Natural killer cell (primary cell): ENCODE measurements at regions not wholly inside any gene's neighbourhood (a gene's known extent, or its start where the extent isn't known, plus 50 kb on each side); places are given as distances from the start of the nearest gene placed in this dataset.

Source experiments
- ATAC-seq, 3 donors: fragments of 150-1000 bp in 2 of 3; fragments of 200-7000 bp in 1 of 3; cut with Tn5 transposase; 1 replicate in 1 of 3; 2 replicates in 2 of 3; pipeline ENCODE4 v1.10.0; 2021; ENCODE audit warnings: mild to moderate bottlenecking in 2 of 3, moderate library complexity in 2 of 3
- DNase-seq, 2 donors: peaks; one replicate each; pipeline versions ENCODE4 v3.0.0 to v3.0.0-alpha.2; 2013 to 2021; ENCODE audit warnings: mixed read lengths in 1 of 2
- H3K27ac ChIP-seq: one replicate; pipeline ENCODE4 v1.5.1; 2013; ENCODE audit warnings: mild to moderate bottlenecking, low read length
- H3K27me3 ChIP-seq: one replicate; pipeline ENCODE4 v1.6.1; 2013; ENCODE audit warnings: low read length; ENCODE audit not compliant: control insufficient read depth, insufficient read depth
- H3K36me3 ChIP-seq: one replicate; pipeline ENCODE4 v1.6.1; 2013; ENCODE audit warnings: low read length; ENCODE audit not compliant: control insufficient read depth, insufficient read depth
- H3K4me1 ChIP-seq: one replicate; pipeline ENCODE4 v1.6.1; 2013; ENCODE audit warnings: low read length; ENCODE audit not compliant: control insufficient read depth, insufficient read depth
- H3K4me3 ChIP-seq: one replicate; pipeline ENCODE4 v1.5.1; 2013; ENCODE audit warnings: low read length
- H3K9me3 ChIP-seq: one replicate; pipeline ENCODE4 v1.6.1; 2013; ENCODE audit warnings: low read length; ENCODE audit not compliant: control insufficient read depth, insufficient read depth
- H3K27ac Mint-ChIP-seq, 2 donors: one replicate each; pipeline ENCODE4 v1.8.0; 2022; ENCODE audit warnings: mild to moderate bottlenecking in 2 of 2, mixed read lengths in 2 of 2, moderate library complexity in 1 of 2
- H3K27me3 Mint-ChIP-seq, 2 donors: one replicate each; pipeline ENCODE4 v1.8.0; 2022; ENCODE audit warnings: low read depth in 2 of 2, mixed read lengths in 2 of 2
- H3K36me3 Mint-ChIP-seq: one replicate; pipeline ENCODE4 v1.8.0; 2022; ENCODE audit warnings: mixed read lengths
- H3K4me1 Mint-ChIP-seq, 2 donors: one replicate each; pipeline ENCODE4 v1.8.0; 2022; ENCODE audit warnings: mixed read lengths in 2 of 2
- H3K4me3 Mint-ChIP-seq: one replicate; pipeline ENCODE4 v1.8.0; 2022; ENCODE audit warnings: mild to moderate bottlenecking, moderate library complexity, mixed read lengths
- H3K9me3 Mint-ChIP-seq, 2 donors: one replicate each; pipeline ENCODE4 v1.8.0; 2022; ENCODE audit warnings: mixed read lengths in 2 of 2
- WGBS: methylation state at CpG from one replicate; pipeline ENCODE4 v1.1.7; 2013; ENCODE audit warnings: missing lambda C conversion rate; ENCODE audit not compliant: insufficient coverage; 5-methylcytosine and 5-hydroxymethylcytosine counted together
- intact Hi-C: fragments of 100-400 bp; cut with micrococcal nuclease; formaldehyde crosslinking; loops from one replicate; pipeline ENCODE4 v1.14.2; 2022
- TF ChIP-seq, protein P1 (sequence below): fragments of 200-600 bp; IDR thresholded peaks from one replicate; pipeline ENCODE4 v1.8.0; 2022; ENCODE audit warnings: antibody characterized with exemption

DNA sequence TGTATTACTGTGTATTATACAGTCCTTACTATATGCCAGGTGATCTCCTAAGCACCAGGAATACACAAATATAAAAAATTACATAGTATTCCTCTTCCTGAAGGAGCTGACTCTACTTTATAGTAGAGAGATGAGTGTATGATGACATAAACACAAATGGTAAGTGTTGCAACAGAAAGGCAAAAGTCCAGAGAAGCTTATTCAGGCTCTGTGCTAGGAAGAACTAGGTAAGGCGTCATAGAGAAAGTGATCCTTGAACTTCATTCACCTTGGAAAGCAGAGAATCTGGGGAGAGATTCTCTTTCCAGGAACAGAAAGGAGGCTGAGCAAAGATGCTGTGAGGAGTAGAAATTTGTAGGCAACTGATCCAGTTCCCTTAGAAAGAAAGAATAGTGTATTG lies 115.0 kb upstream of the KCNIP4 start:
- no peak overlapping the region for H3K27ac Mint-ChIP-seq
- Histone ChIP-seq H3K27ac (no peak overlapping the region), H3K9me3 (no peaks in the 10 kb centered on the region), H3K27me3 (no peaks in the 10 kb centered on the region), H3K36me3 (no peaks in the 10 kb centered on the region), H3K4me3 (no peak overlapping the region), H3K4me1 (no peaks in the 10 kb centered on the region)
- peaks cover 6 to 8% of the 10 kb centered on the region in 2 donors for H3K9me3 Mint-ChIP-seq
- no peaks in the 10 kb centered on the region for H3K4me1 Mint-ChIP-seq
- WGBS, result 93% methylated on average over 1 of the region's 1 CpG
- no peak overlapping the region for H3K4me3 Mint-ChIP-seq
- intact Hi-C loops, result no loop called here
- no peak for DNase-seq
- no peaks in the 10 kb centered on the region for H3K36me3 Mint-ChIP-seq
- no peaks in the 10 kb centered on the region for H3K27me3 Mint-ChIP-seq
- no peak for ATAC-seq
- TF ChIP-seq, protein P1, sequence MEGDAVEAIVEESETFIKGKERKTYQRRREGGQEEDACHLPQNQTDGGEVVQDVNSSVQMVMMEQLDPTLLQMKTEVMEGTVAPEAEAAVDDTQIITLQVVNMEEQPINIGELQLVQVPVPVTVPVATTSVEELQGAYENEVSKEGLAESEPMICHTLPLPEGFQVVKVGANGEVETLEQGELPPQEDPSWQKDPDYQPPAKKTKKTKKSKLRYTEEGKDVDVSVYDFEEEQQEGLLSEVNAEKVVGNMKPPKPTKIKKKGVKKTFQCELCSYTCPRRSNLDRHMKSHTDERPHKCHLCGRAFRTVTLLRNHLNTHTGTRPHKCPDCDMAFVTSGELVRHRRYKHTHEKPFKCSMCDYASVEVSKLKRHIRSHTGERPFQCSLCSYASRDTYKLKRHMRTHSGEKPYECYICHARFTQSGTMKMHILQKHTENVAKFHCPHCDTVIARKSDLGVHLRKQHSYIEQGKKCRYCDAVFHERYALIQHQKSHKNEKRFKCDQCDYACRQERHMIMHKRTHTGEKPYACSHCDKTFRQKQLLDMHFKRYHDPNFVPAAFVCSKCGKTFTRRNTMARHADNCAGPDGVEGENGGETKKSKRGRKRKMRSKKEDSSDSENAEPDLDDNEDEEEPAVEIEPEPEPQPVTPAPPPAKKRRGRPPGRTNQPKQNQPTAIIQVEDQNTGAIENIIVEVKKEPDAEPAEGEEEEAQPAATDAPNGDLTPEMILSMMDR, result no peak

DNA sequence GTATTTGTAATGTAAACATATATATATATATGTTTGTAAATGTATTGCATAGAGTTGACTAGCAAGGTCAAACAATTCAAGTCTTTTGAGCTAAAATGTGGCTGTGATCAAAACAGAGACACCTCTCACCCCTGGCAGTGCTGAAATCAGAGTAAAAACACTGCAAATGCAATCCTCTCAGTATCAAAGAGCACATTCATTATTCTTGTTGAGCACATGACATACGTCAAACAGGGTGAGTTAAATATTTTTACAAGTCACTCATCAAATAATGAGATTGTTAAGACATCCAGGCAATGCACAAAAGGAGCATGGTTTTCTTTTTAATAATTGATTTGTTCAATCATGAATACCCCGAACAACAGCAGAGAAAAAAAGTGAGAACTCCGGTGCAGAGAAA lies 114.1 kb upstream of the KCNIP4 start:
- Mint-ChIP-seq H3K27ac (no peak overlapping the region), H3K4me3 (no peak overlapping the region), H3K4me1 (no peaks in the 10 kb centered on the region), H3K27me3 (no peaks in the 10 kb centered on the region), H3K9me3 (peaks cover 6 to 8% of the 10 kb centered on the region in 2 donors), H3K36me3 (no peaks in the 10 kb centered on the region)
- intact Hi-C loops, result no loop called here
- DNase-seq (no peak), ATAC-seq (no peak)
- Histone ChIP-seq H3K36me3 (no peaks in the 10 kb centered on the region), H3K4me1 (no peaks in the 10 kb centered on the region), H3K27me3 (no peaks in the 10 kb centered on the region), H3K4me3 (no peak overlapping the region), H3K27ac (no peak overlapping the region), H3K9me3 (no peaks in the 10 kb centered on the region)
- TF ChIP-seq, protein P1, result no peak
- WGBS, result no CpG with 5 or more reads among the region's 3 CpGs

DNA sequence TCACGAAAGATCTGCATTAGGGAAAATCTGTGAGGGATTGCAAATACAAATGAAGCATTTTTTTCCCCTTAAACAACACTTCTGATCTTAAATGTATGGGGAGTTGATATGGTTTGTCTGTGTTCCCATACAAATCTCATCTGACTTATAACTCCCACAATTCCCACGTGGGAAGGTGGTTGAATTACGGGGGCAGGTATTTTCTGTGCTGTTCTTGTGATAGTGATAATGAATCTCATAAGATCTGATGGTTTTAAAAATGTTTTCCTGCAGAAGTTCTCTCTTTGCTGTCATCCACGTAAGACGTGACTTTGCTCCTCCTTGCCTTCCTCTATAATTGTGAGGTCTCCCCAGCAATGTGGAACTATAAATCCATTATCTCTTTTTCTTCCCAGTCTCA lies 107.4 kb upstream of the KCNIP4 start:
- Mint-ChIP-seq H3K9me3 (peaks cover 11 to 12% of the 10 kb centered on the region in 2 donors), H3K36me3 (no peaks in the 10 kb centered on the region), H3K27ac (no peak overlapping the region), H3K4me1 (no peaks in the 10 kb centered on the region), H3K4me3 (no peak overlapping the region), H3K27me3 (no peaks in the 10 kb centered on the region)
- H3K27me3 ChIP-seq, result no peaks in the 10 kb centered on the region
- TF ChIP-seq, protein P1, result no peak
- no peaks in the 10 kb centered on the region for H3K36me3 ChIP-seq
- H3K4me3 ChIP-seq, result no peak overlapping the region
- WGBS, result 87% methylated on average over 2 of the region's 5 CpGs
- no peak overlapping the region for H3K27ac ChIP-seq
- intact Hi-C loops, result no loop called here
- H3K9me3 ChIP-seq, result no peaks in the 10 kb centered on the region
- H3K4me1 ChIP-seq, result no peaks in the 10 kb centered on the region
- ATAC-seq, result no peak
- DNase-seq, result no peak

DNA sequence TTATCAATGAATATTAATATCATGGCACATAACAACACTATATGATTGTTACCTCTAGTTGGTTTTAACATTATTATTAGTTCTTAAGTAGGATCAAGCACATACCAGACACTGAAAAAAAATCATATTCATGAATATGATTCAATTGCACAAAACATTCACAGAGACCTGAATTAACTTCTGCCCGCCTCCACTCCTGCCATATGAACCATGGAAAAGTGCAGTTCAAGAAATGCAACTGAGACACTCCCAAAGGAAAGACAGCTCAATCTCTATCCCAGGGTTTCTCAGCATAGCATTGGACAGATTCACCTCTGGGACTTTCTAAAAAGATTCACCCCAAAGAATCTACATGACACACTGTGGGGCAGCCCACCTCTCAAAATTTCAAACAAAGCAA lies 103.5 kb upstream of the KCNIP4 start:
- ATAC-seq (no peak), DNase-seq (no peak)
- Mint-ChIP-seq H3K27me3 (no peaks in the 10 kb centered on the region), H3K9me3 (peaks cover 10 to 12% of the 10 kb centered on the region in 2 donors), H3K36me3 (no peaks in the 10 kb centered on the region), H3K27ac (no peak overlapping the region), H3K4me1 (no peaks in the 10 kb centered on the region), H3K4me3 (no peak overlapping the region)
- Histone ChIP-seq H3K36me3 (no peaks in the 10 kb centered on the region), H3K27ac (no peak overlapping the region), H3K27me3 (no peaks in the 10 kb centered on the region), H3K4me1 (no peaks in the 10 kb centered on the region), H3K9me3 (no peaks in the 10 kb centered on the region), H3K4me3 (no peak overlapping the region)
- TF ChIP-seq, protein P1, result no peak
- intact Hi-C loops, result no loop called here
- 94% methylated on average over 1 of the region's 1 CpG for WGBS
